AML-193 (cell line): ENCODE measurements at regions not wholly inside any gene's neighbourhood (a gene's known extent, or its start where the extent isn't known, plus 50 kb on each side); places are given as distances from the start of the nearest gene placed in this dataset.

Experiments used
- DNase-seq, 2 experiments: peaks; one replicate each; lab custom pipeline; 2025; lab: John Stamatoyannopoulos, UW

GRCh38 chrX:67780694-67781109 lies 236.9 kb downstream of the AR start:
- DNase-seq, result peak; percentile 6 to 7

- no peak for DNase-seq
These were observed 237.3 kb downstream of the AR start for GRCh38 chrX:67781132-67781531.

GRCh38 chrX:67784712-67785111 lies 240.9 kb downstream of the AR start:
- no peak for DNase-seq

GRCh38 chrX:67787196-67787595 lies 243.4 kb downstream of the AR start:
- DNase-seq, result no peak

GRCh38 chrX:67789536-67789935 lies 245.7 kb downstream of the AR start:
- no peak for DNase-seq
